GM23338 (cell line): ENCODE measurements at regions not wholly inside any gene's neighbourhood (a gene's known extent, or its start where the extent isn't known, plus 50 kb on each side); places are given as distances from the start of the nearest gene placed in this dataset.

Experiments used
- CREB1 ChIP-seq: fragments of 250-450 bp; sonication (Bioruptor Pico); IDR thresholded peaks from 2 replicates; pipeline ENCODE4 v1.5.0; 2020; ENCODE audit warnings: low read depth, mild to moderate bottlenecking, moderate library complexity
- CTCF ChIP-seq, 2 experiments: fragments of 200-600 bp in 1 of 2; sonication (generic) in 1 of 2; conservative IDR thresholded peaks; 2 replicates each; pipeline versions ENCODE4 v1.5.1 to v1.6.1; 2016 to 2017; ENCODE audit warnings: antibody characterized with exemption in 2 of 2, low read depth in 2 of 2, mild to moderate bottlenecking in 2 of 2, moderate library complexity in 1 of 2
- EZH2 ChIP-seq: fragments of 200-600 bp; sonication (generic); IDR thresholded peaks from one replicate; pipeline ENCODE4 v1.8.0; 2017; ENCODE audit warnings: antibody characterized with exemption, mild to moderate bottlenecking, low read depth; ENCODE audit not compliant: unreplicated experiment
- POLR2AphosphoS5 ChIP-seq: IDR thresholded peaks from 2 replicates; pipeline ENCODE4 v1.6.1; 2016; ENCODE audit warnings: antibody characterized with exemption, low read depth

DNA sequence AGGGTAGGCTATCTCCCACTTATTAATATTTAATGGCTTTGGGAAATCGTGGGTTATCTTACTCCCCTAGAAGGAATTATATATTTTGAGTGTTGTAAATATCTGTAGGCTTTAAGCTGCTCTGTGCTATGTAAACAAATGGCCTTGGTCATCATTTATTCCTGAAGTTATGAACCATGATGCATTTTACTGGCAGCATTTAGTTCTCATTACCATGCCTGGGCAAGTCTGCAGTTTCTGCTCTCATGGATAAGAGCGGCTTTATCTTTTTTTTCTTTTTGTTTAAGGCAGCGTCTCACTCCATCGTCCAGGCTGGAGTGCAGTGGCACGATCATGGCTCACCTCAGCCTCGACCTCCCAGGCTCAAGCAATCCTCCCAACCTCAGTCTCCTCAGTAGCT, 156.1 kb downstream of the IRS2 start:
- TF ChIP-seq CREB1 (CRISPR knock-in tag) (no peak), CTCF (conservative IDR thresholded peaks at IDR 0.05; ENCODE audit: low read depth in 2 of 2) (no peak), EZH2 (no peak), POLR2AphosphoS5 (no peak)
